MV-4-11 (cell line): ENCODE measurements at regions not wholly inside any gene's neighbourhood (a gene's known extent, or its start where the extent isn't known, plus 50 kb on each side); places are given as distances from the start of the nearest gene placed in this dataset.
A peak's percentile ranks its signal among the peaks of the same experiment; 100 is the strongest.
"Not testable (repeated sequence)": the region's sequence is repeated elsewhere in the genome, so short reads cannot be mapped to it uniquely, and the experiment has no call there.

Source experiments
- DNase-seq: peaks from one replicate; lab custom pipeline; 2025; lab: John Stamatoyannopoulos, UW

DNA sequence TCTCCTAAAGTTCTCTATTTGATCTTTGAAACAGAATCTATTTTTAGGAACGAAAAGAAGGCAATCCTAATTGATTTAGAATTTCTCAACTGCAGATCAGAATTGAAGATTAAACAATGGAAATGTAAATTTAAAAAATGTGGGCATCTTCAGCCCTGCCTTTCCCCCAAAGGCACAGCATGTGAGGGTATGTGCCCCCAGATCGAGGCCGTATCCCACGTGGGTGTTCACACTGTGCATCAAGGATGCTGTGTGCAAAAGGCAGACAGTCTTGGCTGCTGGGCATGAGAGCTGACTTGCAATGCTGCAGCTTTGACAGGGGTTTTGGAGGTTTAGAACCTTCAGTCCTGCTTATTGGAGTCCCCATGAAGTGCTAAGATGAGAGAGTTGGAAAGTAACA lies 346.3 kb downstream of the VRK1 start:
- DNase-seq: no peak

DNA sequence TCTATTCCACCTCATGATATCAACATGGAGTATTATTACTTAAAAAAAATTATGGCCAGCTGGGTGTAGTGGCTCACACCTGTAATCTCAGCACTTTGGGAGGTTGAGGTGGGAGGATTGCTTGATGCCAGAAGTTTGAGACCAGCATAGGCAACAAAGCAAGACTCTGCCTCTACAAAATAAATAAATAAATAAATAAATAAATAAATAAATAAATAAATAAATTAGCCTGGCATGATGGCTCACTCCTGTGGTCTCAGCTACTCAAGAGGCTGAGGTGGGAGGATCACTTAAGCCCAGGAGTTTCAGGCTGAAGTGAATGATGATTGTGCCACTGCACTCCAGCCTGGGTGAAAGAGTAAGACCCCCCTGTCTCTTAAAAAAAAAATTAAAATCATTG lies 350.8 kb downstream of the VRK1 start:
- DNase-seq: not testable (repeated sequence)

DNA sequence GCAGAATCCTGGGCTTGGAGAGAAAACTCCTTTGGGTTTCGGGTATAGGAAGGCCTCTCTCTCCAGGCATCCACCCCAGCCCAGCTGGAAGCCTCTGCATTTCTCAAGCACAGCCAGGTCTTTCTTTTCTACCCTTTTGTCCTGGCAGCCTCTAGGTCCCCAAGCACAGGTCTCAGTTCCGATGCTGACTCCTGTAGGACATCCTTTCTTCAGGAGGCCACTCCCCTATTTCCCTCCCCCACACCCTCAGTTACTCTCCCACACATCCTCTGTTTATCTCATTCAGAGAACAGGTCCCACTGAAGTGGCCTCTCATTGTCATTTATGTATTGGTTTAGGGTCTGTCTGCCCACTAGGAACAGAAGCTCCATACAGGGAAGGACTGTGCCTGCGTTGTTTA lies 352.6 kb downstream of the VRK1 start:
- DNase-seq: no peak

DNA sequence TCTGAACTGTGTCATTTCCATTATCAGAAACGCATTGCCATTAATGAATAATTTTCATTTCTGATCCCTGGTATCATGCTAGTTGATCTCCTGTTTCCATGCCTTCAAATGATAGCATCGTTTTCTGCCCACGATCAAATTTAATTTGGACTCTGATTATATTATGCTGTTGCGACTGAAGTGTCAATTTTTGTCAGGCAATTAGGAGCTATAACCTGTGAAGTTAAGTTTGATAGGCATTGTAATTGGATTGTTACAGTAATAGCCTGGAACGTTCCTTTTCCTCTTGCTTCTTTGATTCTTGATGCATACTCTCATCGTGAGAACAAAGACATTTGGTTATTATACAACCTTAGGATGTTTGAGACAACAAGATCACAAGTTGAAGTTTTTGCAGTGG lies 356.3 kb downstream of the VRK1 start:
- DNase-seq: no peak

DNA sequence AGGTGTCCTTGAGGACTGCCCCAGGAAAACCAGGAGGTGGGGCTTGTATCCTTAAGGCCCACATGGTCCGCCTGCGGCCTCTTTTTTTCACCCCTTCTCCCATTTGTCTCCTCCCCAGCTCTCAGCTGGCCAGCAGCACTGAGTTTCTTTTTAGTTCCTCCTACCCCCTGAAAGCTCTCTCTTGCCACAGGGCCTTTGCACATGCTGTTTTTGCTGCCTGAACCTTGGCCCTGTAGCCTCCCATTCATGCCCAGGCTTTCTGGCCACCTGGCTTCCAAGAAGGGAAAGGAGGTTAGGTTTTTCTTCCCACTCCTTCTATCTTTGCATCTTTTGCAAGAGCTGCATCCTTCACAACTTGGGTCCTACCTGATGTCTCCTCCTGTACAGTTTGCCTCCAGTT lies 358.1 kb downstream of the VRK1 start:
- no peak for DNase-seq

DNA sequence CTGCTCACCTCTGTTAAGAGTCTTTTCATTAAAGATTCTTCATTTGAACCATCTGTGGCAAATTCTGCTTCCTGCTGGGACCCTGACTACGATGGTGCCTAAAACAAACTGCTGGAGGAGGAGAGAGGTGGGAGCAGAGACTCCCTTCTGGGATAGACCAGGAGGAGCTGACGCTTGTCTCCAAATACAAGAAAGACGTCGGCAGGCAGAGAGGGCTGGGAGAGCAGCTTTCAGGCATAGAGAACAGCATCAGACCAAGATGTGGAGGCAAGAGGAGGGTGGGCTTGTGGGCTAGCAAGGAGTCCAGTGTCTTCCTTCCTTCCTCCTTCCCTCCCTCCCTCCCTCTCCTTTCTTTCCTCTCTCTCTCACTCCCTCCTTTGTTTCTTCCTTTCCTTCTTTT lies 358.6 kb downstream of the VRK1 start:
- DNase-seq: no peak

DNA sequence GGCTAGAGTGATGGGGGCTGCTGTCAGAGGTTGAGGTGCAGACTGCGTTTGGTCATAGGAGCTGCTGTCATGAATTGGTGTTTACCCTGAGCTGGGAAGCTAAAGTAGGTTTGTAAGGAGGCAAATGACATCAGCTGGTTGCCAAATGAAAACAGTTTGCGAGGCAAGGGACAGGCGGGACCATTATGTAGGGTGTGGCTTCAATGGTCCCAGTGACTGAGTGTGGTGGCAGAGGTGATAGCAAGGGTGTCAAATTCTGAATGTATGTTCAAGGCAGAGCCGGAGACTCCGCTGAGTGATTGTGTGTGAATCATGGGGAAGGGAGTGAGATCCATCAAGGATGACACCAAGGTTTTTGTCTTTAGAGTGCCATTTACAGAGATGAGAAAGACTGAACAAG lies 359.5 kb downstream of the VRK1 start:
- no peak for DNase-seq

DNA sequence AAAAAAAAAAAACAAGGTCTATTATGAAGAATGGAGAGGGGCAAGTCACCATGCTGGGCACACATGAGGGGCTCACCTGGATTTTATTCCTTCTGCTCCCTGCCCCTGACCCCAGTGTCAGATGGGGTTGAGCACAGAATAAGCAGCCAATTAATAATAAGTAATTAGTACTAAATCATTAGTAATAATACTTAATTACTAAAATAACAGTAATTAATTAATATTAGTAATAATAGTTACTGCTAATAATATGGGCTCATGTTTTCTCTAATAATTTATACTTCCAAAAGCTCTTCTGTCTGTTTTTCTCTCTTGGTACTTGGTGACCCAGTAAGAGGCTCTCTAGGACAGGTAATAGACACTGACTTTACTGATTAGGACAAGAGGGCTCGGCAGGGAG lies 360.9 kb downstream of the VRK1 start:
- no peak for DNase-seq

DNA sequence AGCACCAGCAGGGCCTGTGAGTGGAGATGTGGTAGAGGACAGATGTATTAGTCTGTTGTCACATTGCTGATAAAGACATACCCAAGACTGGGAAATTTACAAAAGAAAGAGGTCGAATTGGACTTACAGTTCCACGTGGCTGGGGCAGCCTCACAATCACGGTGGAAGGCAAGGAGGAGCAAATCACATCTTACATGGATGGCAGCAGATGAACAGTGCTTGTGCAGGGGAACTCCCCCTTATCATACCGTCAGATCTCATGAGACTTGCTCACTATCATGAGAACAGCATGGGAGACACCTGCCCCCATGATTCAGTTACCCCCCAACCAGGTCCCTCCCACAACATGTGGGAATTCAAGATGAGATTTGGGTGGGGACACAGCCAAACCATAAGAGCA lies 361.9 kb downstream of the VRK1 start:
- no peak for DNase-seq

DNA sequence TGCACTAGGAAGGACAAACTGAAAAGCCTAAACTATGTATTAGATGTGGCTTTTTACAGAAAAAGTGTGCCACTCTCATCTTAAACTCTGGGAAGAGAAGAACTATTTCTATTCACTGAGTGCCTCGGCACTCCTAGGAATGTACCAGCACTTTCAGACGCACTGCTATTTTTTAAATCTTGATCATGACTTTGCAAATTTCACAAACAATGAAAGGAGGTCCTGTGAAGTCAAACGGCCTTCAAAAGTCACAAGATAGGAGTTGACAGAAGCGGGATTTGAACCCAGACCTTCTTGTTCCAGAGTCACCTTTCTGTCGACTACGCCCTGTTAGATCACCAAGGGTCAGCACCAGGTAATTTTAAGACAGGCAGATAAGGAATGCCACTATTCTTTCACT lies 365.4 kb downstream of the VRK1 start:
- DNase-seq: no peak

DNA sequence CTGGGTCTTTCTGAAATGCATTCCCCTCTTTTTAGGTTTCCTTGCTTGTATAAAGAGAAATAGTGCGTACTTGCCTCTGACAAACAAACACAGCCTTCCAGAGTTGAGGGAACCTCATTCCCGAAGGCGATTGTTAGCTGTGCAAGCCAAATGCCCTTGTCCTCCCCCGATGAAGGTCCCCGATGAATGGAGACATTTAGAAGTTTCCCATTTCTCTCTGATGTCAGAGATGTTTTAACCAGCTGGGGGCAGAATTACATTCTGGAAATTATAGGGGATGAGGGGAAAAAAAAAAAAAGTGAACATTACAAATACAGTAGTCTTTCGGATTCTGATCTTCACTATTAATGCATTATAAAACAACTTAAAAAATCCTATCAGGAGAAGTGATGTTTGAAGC lies 366.8 kb downstream of the VRK1 start:
- no peak for DNase-seq

DNA sequence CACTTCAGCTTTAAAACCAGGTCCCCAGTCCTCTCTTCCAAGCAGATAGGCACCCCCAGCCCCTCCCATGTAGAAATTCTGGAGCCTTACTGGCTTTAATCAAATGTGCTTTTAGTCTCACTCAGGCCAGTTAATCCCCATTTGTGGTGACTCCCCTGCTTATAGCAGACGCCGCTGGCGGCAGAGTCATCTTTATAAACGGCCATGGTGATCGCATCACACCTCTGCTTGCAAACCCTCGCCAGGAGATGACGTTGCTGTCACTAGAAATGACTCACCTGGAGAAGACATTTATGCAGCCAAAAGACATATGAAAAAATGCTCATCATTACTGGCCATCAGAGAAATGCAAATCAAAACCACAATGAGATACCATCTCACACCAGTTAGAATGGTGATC lies 369.3 kb downstream of the VRK1 start:
- no peak for DNase-seq

DNA sequence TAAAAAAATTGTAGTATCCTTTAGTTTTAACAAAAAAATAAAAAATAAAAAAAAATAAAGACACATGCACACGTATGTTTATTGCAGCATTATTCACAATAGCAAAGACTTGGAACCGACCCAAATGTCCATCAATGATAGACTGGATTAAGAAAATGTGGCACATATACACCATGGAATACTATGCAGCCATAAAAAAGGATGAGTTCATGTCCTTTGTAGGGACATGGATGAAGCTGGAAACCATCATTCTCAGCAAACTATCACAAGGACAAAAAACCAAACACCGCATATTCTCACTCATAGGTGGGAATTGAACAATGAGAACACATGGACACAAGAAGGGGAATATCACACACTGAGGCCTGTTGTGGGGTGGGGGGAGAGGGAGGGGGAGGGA lies 370.4 kb downstream of the VRK1 start:
- not testable (repeated sequence) for DNase-seq

DNA sequence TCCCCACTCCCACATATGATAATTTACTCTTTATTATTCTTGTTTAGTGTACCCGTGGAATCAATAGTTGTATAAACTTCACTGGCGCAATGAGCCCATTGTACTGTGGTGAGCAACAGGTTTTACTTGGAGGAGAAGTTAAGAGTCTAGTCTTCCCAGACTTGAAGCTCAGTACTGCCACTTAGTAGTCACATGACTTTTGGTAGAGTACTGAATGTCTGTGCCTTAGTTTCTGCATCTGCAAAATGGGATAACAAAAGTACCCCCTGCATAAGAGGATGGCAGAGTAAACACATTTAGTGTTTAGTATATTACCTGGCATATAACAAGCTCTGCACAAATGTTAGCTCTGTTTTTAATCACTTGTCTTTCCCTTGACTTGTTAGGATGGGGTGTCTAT lies 375.5 kb downstream of the VRK1 start:
- DNase-seq: no peak

DNA sequence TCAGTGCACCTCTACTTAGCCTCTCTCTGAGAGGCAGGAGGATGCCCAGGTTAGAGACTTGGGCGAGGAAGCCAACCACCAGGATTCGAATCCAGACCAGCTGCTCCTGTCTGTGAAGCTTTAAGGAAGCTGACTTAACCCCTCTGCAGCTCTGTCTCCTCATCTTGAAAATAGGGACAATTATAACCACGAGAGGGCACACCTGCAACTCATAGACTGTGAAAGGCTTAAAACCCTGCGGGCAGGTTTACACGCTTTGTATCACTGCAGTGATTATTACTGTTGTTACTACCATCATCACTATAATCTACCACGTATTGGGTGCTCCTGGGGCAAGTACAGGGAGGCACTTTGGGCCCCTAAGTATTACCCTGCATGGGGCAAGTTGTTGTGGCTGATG lies 379.8 kb downstream of the VRK1 start:
- DNase-seq: no peak

DNA sequence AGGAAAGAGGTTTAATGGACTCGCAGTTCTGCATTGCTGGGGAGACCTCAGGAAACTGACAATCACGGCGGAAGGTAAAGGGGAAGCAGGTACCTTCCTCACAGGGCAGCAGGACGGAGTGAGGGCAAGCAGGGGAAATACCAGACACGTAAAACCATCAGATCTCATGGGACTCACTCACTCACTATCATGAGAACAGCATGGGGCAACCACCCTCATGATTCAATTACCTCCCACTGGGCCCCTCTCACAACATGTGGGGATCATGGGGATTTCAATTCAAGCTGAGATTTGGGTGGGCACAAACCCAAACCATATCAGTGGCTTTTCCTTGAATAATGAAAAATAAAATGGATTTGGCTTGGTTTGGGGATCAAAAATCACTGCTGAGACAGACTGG lies 380.5 kb downstream of the VRK1 start:
- no peak for DNase-seq

DNA sequence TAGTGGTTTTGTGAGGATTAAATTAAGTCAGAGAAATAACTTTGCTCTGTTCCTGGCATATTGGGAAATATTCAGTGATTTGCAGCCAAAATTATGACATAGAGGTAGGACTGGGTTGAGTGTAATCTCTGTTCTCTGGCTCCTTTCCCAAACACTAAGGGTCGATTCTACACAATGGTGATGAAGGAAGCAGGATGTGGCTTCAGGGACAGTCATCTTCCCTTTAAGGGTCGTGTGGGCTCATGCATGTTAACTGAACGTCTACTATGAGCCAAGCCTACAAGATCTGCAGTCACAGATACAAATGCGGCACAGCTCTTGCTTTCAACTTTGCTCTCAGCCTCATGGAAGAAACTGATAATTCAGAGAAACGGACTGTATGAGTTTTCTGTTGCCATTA lies 381.6 kb downstream of the VRK1 start:
- DNase-seq: peak; percentile 53

DNA sequence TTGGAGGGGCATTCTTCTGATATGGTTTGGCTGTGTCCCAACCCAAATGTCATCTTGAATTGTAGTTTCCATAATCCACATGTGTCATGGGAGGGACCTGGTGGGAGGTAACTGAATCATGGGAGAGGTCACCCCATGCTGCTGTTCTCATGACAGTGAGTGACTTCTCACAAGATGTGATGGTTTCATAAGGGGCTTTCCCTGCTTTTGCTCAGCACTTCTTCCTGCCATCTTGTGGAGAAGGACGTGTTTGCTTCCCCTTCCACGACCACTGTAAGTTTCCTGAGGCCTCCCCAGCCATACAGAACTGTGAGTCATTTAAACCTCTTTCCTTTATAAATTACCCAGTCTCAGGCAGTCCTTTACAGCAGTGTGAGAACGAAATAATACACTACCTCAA lies 382.4 kb downstream of the VRK1 start:
- peak; percentile 60 for DNase-seq

DNA sequence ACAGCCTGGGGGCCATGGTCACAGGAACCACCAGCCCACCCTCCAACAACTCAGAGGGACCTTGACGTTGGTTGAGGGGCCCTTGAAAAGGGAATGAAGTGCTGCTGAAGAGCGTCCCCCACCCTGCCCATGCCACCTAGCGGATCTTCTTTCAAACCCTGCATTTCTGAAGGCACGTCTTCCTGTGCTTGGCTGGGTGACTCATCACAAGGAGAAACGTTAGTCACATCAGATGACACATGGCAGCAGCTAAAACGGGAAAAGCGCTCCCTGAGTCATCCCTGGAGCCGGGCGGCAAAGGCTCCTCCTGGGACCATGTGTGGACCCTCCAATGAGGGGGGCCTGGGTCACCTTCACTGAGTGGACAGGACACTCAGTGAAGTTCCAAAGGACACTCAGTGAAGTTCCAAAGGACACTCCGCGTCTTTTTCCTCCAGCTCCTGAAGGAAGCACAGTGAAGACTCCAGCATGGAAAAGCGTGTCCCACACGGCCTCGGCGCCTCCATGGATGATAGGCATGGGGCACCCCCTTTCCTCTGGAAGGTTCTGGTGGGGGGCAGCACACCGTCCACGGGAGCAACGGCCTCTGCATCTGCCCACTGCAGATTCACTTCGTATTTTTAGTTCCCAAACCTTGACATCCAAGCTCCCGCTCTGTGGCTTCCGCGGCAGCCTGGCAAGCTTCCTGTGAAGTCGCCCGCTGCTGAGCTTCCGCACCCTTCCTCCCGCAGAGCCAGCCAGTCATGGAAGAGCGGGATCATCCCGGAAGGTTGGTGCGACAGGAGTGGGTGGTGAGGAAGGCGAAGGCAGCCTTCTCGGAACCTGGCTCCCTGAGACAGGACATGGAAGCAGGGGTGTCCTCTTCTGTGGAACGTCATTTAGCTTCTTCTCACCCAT lies 383.4 kb downstream of the VRK1 start:
- peak; percentile 87 for DNase-seq

DNA sequence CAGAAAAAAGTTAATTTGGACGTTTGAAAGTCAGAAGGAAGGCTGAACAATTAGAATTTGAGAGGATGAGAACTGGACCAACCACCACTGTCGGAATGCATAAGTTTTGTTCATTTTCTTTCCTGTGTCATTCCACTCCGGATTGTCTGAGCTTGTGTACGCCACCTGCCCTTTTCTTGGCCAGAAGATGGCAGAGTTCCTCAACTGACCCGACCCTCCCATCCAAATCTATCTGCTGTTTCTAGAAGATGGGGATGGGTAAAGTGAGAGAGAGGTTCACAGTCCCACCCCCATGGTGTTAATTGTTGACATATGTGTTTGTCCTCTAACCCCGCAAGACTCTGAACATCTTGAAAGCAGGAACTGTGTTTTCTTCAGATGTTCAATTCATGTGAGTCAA lies 388.0 kb downstream of the VRK1 start:
- no peak for DNase-seq

DNA sequence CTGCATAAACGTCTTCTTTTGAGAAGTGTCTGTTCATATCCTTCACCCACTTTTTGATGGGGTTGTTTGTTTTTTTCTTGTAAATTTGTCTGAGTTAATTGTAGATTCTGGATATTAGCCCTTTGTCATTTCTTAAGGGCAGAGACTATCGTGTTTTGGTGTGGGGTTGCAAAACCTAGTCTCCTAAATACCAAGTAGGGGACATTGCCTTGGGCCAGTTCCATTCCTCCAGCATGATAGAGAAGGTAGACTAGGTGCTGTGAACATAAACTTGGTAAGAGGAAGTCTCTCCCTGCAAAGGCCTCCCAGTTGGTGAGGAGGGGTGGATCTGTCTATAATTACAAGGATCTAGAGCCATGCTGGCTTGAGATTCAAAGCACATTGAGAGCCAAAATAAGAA lies 390.7 kb downstream of the VRK1 start:
- no peak for DNase-seq

DNA sequence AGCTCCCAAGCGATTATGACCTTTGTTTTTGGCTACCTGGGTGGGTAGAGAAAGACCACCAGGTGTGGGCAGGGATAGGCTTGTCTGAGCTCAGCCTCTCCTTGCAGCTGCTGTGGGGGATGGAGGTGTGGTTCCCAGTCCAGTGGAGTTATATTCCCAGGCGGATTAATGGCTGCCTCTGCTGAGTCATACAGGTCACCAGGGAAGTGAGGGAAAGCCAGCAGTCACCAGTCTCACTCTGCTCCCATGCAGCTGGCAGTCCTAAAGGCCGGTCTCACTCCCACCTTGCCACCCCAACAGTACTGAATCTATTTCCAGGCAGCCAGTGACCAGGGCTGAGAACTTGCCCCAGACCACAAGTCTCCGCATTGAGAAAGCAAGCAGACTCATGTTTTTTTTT lies 399.2 kb downstream of the VRK1 start:
- no peak for DNase-seq

DNA sequence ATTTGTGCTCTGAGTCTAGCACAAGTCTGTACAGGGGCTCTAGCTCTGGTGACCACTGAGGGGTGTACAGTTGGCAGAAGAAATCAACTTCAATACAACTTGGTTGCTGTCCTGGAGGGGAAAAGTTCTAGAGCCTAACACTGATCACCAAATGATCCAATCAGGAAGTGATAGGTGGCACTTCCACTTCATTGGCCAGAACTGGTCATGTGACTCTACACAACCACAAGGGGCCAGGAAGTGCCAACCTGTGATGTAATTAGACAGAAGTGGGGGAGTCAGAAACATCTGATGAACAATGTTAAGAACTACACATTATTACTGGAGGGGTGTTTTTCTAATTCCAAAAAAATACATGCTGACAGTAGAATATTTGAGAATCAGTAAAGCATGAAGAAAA lies 401.6 kb downstream of the VRK1 start:
- DNase-seq: no peak

DNA sequence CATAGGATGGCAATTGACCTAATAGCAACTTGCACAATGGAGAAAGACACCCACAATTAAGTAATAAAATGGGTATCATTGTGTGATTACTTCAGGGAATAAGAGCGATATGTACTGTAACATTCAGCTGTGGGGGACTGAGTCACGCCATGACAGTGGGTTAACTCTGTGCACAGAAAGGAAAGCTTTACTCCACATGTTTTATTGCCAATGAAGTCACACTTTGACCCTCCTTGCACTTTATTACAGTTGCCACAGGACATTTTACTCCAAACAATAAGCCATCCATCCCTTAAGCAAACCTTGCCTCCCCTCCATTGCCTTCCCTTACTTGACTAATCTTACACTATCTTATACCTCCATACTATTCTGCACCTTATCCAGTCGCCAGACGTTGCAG lies 403.1 kb downstream of the VRK1 start:
- DNase-seq: no peak
